MM.1S (cell line): ENCODE measurements at regions not wholly inside any gene's neighbourhood (a gene's known extent, or its start where the extent isn't known, plus 50 kb on each side); places are given as distances from the start of the nearest gene placed in this dataset.

ENCODE experiments used
- CTCF ChIP-seq: fragments of 300-600 bp; sonication (generic); IDR thresholded peaks from 2 replicates; pipeline ENCODE4 v1.5.1; 2016; ENCODE audit warnings: antibody characterized with exemption, low read length, mixed read lengths
- EZH2 ChIP-seq: fragments of 300-600 bp; sonication (generic); optimal IDR thresholded peaks from 2 replicates; pipeline ENCODE3; 2017; ENCODE audit warnings: low read depth, mild to moderate bottlenecking, antibody characterized with exemption, low read length, mixed read lengths
- EZH2phosphoT487 ChIP-seq: fragments of 300-600 bp; sonication (generic); IDR thresholded peaks from 2 replicates; pipeline ENCODE4 v1.6.1; 2018; ENCODE audit warnings: antibody characterized with exemption, low read length

- no peak for TF ChIP-seq CTCF
- TF ChIP-seq EZH2phosphoT487 = no peak
- no peak for TF ChIP-seq EZH2
These were observed 392.3 kb upstream of the TNP1 start for GRCh38 chr2:217252181-217252580.
